ENCODE measurements at regions not wholly inside any gene's neighbourhood (a gene's known extent, or its start where the extent isn't known, plus 50 kb on each side); places are given as distances from the start of the nearest gene placed in this dataset.

- no peaks in the 10 kb centered on the region for H3K27me3 ChIP-seq
- H3K4me1 ChIP-seq (ENCODE audit: low read depth), result no peaks in the 10 kb centered on the region
- no peak overlapping the region for H3K27ac ChIP-seq
- H3K4me3 ChIP-seq, result no peak overlapping the region
- no peak for TF ChIP-seq CTCF (IDR thresholded peaks at IDR 0.05; ENCODE audit: low read depth, low read length)
- no peak for DNase-seq (ENCODE audit: low read depth in 1 of 2, low spot score in 1 of 2)
- no peaks in the 10 kb centered on the region for H3K36me3 ChIP-seq
- H3K9me3 ChIP-seq (ENCODE audit: low read depth), result no peaks in the 10 kb centered on the region
These were observed 242.7 kb downstream of the MN1 start for GRCh38 chr22:27558658-27559371.

GRCh38 chr22:27560781-27561180, 240.8 kb downstream of the MN1 start:
- no peaks in the 10 kb centered on the region for H3K9me3 ChIP-seq (ENCODE audit: low read depth)
- no peak for TF ChIP-seq CTCF (IDR thresholded peaks at IDR 0.05; ENCODE audit: low read depth, low read length)
- DNase-seq (ENCODE audit: low read depth in 1 of 2, low spot score in 1 of 2), result no peak
- H3K27ac ChIP-seq, result no peak overlapping the region
- no peak overlapping the region for H3K4me3 ChIP-seq
- no peaks in the 10 kb centered on the region for H3K27me3 ChIP-seq
- H3K36me3 ChIP-seq, result no peaks in the 10 kb centered on the region
- no peaks in the 10 kb centered on the region for H3K4me1 ChIP-seq (ENCODE audit: low read depth)

- H3K4me1 ChIP-seq (ENCODE audit: low read depth), result no peaks in the 10 kb centered on the region
- H3K9me3 ChIP-seq (ENCODE audit: low read depth), result no peaks in the 10 kb centered on the region
- H3K36me3 ChIP-seq, result no peaks in the 10 kb centered on the region
- H3K27ac ChIP-seq, result no peak overlapping the region
- TF ChIP-seq CTCF (IDR thresholded peaks at IDR 0.05; ENCODE audit: low read depth, low read length), result no peak
- no peak overlapping the region for H3K4me3 ChIP-seq
- H3K27me3 ChIP-seq, result no peaks in the 10 kb centered on the region
- DNase-seq (ENCODE audit: low read depth in 1 of 2, low spot score in 1 of 2), result peak in 1 of 2 donors; percentile 21
These were observed 240.2 kb downstream of the MN1 start for GRCh38 chr22:27561286-27561904.

GRCh38 chr22:27564806-27565205, 236.8 kb downstream of the MN1 start:
- no peaks in the 10 kb centered on the region for H3K27me3 ChIP-seq
- no peak overlapping the region for H3K27ac ChIP-seq
- H3K36me3 ChIP-seq, result no peaks in the 10 kb centered on the region
- no peak for DNase-seq (ENCODE audit: low read depth in 1 of 2, low spot score in 1 of 2)
- no peaks in the 10 kb centered on the region for H3K4me1 ChIP-seq (ENCODE audit: low read depth)
- no peaks in the 10 kb centered on the region for H3K9me3 ChIP-seq (ENCODE audit: low read depth)
- no peak overlapping the region for H3K4me3 ChIP-seq
- no peak for TF ChIP-seq CTCF (IDR thresholded peaks at IDR 0.05; ENCODE audit: low read depth, low read length)

GRCh38 chr22:27566602-27567001, 235.0 kb downstream of the MN1 start:
- Histone ChIP-seq H3K4me1 (ENCODE audit: low read depth) (no peaks in the 10 kb centered on the region), H3K4me3 (no peak overlapping the region), H3K9me3 (ENCODE audit: low read depth) (no peaks in the 10 kb centered on the region), H3K27ac (no peak overlapping the region), H3K36me3 (no peaks in the 10 kb centered on the region), H3K27me3 (no peaks in the 10 kb centered on the region)
- no peak for TF ChIP-seq CTCF (IDR thresholded peaks at IDR 0.05; ENCODE audit: low read depth, low read length)
- no peak for DNase-seq (ENCODE audit: low read depth in 1 of 2, low spot score in 1 of 2)

Measured in cardiac muscle cell (in vitro differentiated cells and primary cell).